ENCODE measurements at regions not wholly inside any gene's neighbourhood (a gene's known extent, or its start where the extent isn't known, plus 50 kb on each side); places are given as distances from the start of the nearest gene placed in this dataset.

DNA sequence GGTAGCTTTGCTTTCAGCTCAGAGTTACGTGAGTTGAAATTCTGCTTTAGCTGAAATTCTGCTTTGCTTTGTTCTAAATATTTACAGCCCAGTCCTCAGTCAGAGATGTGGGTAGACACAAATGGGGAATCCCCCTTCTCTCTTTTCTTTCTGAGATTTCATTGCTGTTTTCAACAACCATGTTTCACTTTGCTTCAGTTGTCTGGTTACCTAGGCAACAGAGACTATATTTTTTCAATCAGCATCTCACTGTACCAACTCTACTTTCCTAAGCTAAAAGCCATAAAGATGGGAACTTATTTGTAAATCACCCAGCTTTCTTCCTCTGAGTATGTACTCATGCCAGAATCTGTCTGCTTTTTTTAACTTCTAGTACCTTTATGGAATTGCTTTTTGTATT, 509.0 kb downstream of the OLFM4 start:
- no peak for FAIRE-seq

GRCh38 chr13:53545340-53545941, 516.8 kb downstream of the OLFM4 start:
- FAIRE-seq: no peak

GRCh38 chr13:53560556-53560955, 531.9 kb downstream of the OLFM4 start:
- FAIRE-seq: no peak

- no peak for FAIRE-seq
Measured at GRCh38 chr13:53562419-53562818, 533.8 kb downstream of the OLFM4 start.

DNA sequence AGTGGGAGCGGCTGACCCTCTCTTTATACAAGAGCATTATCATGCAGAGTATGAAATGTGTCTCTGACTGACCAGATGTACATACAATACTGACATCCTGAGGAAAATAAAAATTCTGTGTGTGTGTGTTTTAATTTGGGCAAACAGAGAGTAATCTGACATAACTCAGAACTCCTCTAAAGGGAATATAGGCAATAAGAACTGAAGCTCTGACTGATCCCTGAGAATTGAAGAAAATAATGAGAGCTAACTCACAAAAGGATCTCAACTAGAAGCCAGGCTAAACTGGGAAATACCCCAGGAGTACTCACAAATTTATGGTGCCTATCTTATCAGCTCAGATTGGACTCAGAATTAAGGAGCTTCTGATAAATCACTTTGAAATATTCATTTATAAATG, 539.9 kb downstream of the OLFM4 start:
- no peak for FAIRE-seq

GRCh38 chr13:53569453-53569852, 540.8 kb downstream of the OLFM4 start:
- no peak for FAIRE-seq

DNA sequence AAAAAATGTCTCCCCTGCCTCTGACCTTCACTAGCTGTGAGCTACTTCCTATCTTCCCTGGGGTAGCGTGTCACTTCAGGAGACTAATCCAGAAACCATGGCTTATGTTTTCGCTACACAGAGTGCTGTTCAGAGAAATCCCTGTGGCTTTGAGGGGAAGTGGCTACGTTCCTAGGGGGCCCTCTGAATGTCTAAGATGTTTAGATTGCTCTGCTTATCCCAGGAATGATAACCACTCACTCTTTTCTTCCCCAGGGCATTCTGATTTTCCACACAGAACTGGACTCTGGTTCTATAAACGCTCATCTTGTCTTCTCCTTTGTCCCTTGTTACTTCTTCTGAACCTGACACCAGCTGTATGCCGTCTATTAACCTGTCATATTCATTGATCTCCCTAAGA, 572.5 kb downstream of the OLFM4 start:
- no peak for FAIRE-seq

DNA sequence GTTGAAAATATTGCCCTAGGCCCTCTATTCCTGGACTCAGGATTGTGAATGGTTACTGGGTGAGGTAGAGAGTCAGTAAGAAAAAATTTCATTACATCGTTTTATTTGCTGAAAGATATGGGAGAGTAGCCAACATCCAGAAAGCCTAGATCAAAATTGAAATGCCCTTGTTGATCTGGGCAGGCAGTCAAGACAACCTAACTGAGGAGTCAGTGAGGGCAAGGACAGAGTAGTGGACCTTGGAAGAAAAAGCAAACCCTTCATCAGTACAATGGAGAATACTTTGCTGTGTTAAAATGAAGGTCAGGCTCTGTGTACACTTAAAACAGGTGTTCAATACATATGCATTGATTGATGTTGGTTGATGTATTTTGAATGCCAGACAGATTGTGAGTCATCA, 576.7 kb downstream of the OLFM4 start:
- FAIRE-seq: no peak

DNA sequence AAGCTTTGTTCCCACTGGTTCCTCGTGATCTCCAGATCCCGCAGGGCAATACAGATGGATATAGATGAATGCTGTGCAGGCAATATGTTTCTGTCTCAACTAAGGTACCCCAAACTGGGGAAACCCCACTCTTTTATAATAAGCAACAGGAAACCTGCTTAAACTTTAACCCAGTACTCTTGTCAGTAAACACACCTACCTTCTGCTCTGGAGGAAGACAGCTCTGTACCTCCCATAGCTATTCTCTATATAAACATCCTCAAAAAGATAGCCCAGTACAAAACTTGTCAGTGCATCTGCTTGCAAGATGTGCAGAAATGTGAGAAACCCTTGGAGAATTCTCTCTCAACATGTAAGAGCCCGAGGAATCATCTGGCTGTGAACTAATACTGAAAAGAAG, 583.6 kb downstream of the OLFM4 start:
- FAIRE-seq: no peak

GRCh38 chr13:53622456-53622855, 593.8 kb downstream of the OLFM4 start:
- FAIRE-seq: no peak

DNA sequence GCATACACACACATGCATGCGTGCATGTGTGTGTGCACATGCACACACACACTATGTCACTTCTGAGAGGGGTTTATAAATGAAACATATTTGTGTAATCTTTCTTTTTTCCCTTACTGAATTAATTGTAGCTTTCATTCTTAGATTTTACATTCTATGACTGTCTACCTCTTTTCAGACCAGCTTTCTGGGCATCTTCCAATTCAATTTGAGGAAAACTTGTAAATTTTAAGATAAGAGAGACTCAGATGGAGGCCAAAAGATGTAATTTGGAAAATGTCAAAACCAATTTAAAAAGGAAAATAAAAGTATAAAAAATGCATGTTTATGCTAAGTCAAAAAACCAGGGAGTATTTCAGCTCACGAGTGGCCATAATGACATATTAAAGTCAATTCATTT, 594.5 kb downstream of the OLFM4 start:
- FAIRE-seq: no peak

GRCh38 chr13:53631511-53631910, 602.9 kb downstream of the OLFM4 start:
- FAIRE-seq: no peak

GRCh38 chr13:53638040-53638439, 609.4 kb downstream of the OLFM4 start:
- no peak for FAIRE-seq

DNA sequence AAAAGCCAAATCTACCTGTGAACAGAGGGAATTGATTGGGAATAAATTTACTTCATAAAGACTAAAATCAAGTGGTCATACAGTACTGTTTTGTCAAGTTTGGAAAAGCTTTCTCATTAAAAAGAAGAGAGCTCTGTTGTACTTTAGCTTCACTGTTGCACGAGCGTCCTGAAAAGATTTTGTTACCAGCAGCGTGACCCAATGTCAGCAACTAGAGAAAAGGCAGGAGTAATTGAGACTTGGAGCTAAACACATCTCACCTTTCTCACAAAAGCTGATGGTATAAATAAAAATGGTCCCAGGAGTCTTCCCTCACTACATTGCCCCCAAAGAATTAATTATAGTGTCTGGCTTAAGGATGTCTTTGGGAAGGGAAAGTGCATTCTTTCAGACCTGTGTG, 613.7 kb downstream of the OLFM4 start:
- no peak for FAIRE-seq

DNA sequence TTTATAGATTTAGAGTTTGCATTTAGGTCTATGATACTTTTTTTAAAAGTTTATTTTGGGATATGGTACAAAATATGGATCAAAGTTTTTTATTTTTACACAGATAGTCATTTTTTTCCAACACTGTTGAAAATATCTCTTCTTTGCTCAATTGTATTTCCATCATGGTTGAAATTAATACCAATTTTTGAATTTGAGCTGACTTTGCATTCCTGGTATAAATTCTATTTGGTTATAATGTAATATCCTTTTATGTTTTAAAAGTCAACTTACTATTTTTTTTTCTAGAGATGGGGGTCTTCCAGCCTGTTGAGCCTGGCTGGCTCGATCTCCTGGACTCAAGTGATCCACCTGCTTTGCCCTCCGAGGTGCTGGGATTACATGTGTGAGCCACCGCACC, 620.1 kb downstream of the OLFM4 start:
- FAIRE-seq: no peak

GRCh38 chr13:53672005-53672404, 643.4 kb downstream of the OLFM4 start:
- no peak for FAIRE-seq

- no peak for FAIRE-seq
Measured at GRCh38 chr13:53683146-53683545, 654.5 kb downstream of the OLFM4 start.

DNA sequence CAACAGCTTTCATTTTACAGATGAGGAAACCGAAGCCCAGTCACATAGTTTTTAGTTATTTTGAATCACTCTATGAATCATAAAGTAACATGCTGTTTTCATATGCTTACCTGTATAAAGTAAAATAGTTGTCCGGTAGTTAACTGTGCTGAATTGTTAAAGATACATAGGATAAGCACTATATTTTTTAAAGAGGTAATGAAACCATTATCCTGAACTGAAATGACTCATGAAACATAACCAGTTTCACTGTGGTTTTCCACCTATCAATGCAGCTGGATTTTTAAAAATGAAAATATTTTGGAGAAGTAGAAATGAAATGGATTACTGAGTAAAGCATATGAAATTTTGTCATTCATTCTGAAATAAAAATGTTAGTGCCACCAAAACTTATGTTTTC, 655.0 kb downstream of the OLFM4 start:
- FAIRE-seq: no peak

DNA sequence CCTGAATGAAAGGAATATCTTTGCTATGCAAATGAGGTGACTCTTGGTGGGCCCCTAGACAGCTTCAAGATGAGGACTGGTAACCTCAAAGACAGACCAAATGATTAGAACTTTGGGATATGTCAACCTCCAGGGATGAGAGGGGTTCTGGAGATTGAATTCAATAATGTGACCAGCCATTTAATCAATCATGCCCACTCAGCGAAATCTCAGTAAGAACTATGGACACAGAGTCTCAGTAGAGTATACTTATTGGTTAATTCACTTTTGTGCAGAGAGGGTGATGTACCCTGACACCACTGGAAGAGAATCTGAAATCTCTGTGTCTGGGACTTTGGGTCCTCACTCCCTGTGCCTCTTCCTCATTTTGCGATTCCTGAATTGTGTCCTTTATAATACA, 662.8 kb downstream of the OLFM4 start:
- FAIRE-seq: no peak

GRCh38 chr13:53694814-53695532, 666.4 kb downstream of the OLFM4 start:
- no peak for FAIRE-seq

DNA sequence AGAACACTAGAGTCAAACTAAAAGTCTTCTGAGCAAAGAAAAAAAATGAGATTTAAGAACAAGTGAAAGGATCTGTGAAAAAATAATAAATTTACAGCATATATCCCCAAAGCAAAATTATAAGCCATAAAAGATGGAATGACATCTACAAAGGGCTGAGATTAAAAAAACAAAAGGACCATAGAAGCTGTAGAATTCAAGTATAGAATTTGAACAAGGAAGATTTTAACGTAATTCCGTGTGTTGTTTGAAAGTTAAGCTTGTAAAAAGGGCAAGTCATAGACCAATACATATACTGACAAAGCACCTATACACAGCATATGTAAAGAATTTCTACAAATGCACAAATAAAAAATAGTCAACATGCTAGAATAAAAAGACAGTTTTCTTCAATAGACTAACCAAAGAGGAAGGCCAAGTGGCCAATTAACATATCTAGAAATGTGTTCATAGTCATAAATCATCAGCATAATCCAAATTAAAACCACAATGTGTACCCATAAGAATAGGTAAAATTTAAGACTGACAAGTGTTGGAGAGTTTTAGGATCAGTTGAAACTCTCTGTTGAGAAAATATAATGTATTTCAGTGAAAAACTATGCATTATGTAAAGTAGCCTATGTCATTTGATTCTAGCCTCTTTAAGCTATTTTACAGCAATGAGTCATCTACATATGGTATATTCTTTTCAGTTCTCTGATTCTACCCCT, 674.9 kb downstream of the OLFM4 start:
- FAIRE-seq: no peak

- FAIRE-seq: no peak
Measured at GRCh38 chr13:53719281-53719680, 690.7 kb downstream of the OLFM4 start.

DNA sequence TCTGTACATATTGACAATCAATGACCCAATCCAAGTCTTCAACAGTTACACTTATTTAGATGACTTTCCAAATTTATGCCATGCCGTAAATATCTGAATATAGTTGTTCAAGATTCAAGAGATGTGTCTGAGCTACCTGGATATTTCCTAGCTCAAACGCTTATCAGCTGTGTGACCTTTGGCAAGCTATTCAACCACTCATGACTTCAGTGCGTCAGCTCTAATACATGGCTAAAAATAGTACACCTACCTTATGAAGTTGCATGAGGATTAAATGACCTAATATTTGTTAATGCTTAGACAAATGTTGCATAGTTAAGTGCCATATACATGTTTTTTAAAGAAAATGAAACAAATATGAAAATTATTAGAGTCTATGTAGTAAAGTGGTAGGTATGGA, 704.1 kb downstream of the OLFM4 start:
- no peak for FAIRE-seq

DNA sequence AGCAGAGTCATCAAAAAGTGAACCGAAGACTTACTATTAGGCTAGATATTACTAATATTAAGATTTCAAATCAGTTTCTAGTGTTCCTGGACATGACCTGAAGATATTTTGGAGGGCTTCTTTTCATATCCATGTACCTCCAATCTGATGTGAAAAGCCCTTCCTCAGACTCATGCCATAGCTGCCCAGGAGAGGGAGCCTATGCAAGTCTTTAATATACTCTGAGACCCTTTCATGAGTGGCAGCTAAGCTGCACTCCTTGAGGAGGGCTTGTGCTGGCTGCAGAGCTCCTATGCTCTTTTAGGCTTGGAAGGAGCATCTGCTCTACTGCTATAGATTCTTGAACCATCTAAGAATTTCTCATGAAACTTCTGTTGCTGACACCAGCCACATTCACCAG, 715.3 kb downstream of the OLFM4 start:
- FAIRE-seq: no peak
